Left lung (tissue), 4 donors: ENCODE measurements at regions not wholly inside any gene's neighbourhood (a gene's known extent, or its start where the extent isn't known, plus 50 kb on each side); places are given as distances from the start of the nearest gene placed in this dataset.

Experiments used
- ATAC-seq: fragments of 200-7000 bp; cut with Tn5 transposase; one replicate; pipeline ENCODE4 v1.9.1; 2020; ENCODE audit warnings: moderate library complexity
- DNase-seq, 4 donors: peaks; one replicate each; pipeline ENCODE4 v3.0.0-alpha.2; 2013 to 2020
- H3K27ac ChIP-seq, 2 donors: fragments of 200-600 bp; sonication (generic) in 1 of 2; one replicate each; pipeline versions ENCODE4 v1.5.0 to v1.8.0; 2020 to 2021
- H3K27me3 ChIP-seq, 2 donors: fragments of 200-600 bp; sonication (generic) in 1 of 2; one replicate each; pipeline versions ENCODE4 v1.5.0 to v1.8.0; 2020 to 2021
- H3K36me3 ChIP-seq, 2 donors: fragments of 200-600 bp; sonication (generic) in 1 of 2; one replicate each; pipeline versions ENCODE4 v1.5.0 to v1.8.0; 2020 to 2021
- H3K4me1 ChIP-seq, 2 donors: fragments of 200-600 bp; one replicate each; pipeline ENCODE4 v1.8.0; 2021
- H3K4me3 ChIP-seq, 2 donors: fragments of 200-600 bp; sonication (generic) in 1 of 2; one replicate each; pipeline versions ENCODE4 v1.5.0 to v1.8.0; 2020 to 2021; ENCODE audit warnings: mild to moderate bottlenecking in 1 of 2
- H3K9me3 ChIP-seq, 2 donors: fragments of 200-600 bp; sonication (generic) in 1 of 2; one replicate each; pipeline versions ENCODE4 v1.5.0 to v1.8.0; 2020 to 2021
- intact Hi-C, 2 donors: fragments of 100-400 bp; cut with DNase I; formaldehyde crosslinking; loops; one replicate each; pipeline versions ENCODE4 v1.11.2 to v1.14.2; 2022
- TF ChIP-seq, protein P1 (sequence below), 2 donors: fragments of 200-600 bp; sonication (generic) in 1 of 2; IDR thresholded peaks; one replicate each; pipeline versions ENCODE4 v1.5.0 to v1.8.0; 2021; ENCODE audit warnings: antibody characterized with exemption in 2 of 2
- donor health status: DM: no; HTN: yes; CAD: no.
- donor health status: DM: no; HTN: no; CAD: no.

DNA sequence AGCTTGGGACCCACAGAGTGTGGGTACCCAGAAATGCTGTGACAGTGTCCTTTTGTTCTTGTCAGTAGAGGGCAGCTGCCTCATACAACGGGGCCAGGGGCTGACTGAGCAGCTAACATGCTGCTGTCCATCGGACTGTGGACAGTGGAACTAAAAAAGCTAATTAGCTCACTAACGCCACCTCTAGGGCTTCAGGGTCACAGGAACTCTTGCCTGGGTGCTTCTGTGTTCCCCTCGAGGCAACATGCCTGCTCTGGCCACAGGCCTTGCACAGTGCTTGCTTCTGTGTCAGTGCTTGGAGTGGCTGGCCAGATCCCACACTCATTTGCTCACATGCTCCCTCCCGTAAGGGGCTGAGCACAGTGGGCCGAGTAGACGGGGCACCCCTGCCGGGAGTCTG, 377.0 kb downstream of the OLFM4 start:
- no peak overlapping the region for H3K27ac ChIP-seq
- no peak for ATAC-seq
- no peaks in the 10 kb centered on the region for H3K36me3 ChIP-seq
- H3K27me3 ChIP-seq, result no peaks in the 10 kb centered on the region
- no peaks in the 10 kb centered on the region for H3K4me1 ChIP-seq
- no peak for DNase-seq
- TF ChIP-seq, protein P1, sequence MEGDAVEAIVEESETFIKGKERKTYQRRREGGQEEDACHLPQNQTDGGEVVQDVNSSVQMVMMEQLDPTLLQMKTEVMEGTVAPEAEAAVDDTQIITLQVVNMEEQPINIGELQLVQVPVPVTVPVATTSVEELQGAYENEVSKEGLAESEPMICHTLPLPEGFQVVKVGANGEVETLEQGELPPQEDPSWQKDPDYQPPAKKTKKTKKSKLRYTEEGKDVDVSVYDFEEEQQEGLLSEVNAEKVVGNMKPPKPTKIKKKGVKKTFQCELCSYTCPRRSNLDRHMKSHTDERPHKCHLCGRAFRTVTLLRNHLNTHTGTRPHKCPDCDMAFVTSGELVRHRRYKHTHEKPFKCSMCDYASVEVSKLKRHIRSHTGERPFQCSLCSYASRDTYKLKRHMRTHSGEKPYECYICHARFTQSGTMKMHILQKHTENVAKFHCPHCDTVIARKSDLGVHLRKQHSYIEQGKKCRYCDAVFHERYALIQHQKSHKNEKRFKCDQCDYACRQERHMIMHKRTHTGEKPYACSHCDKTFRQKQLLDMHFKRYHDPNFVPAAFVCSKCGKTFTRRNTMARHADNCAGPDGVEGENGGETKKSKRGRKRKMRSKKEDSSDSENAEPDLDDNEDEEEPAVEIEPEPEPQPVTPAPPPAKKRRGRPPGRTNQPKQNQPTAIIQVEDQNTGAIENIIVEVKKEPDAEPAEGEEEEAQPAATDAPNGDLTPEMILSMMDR (IDR thresholded peaks at IDR 0.05), result no peak
- peaks cover 0 to 6% of the 10 kb centered on the region in 2 donors for H3K9me3 ChIP-seq
- intact Hi-C loops, result no loop called here
- H3K4me3 ChIP-seq, result no peak overlapping the region

DNA sequence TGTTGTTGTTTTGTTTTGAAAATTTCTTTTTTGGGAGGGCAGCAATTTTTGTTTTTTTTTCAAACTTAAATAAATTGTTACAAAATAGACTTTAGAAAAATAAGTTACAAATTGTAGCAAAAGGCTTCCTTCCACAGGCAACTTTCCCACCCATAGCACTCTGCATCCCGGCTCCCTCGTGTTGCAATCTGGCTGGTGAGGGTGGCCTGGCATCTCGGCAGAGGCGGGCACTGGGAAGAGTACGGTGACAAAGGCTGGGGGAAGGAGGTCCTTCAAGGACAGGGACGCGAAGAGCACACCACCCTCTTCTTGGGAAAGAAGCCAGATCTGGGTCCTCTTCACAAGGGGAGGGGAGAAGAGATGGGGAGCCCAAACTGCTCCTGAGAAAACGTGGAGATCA, 379.7 kb downstream of the OLFM4 start:
- TF ChIP-seq, protein P1 (IDR thresholded peaks at IDR 0.05), result no peak

GRCh38 chr13:53408847-53409568, 380.4 kb downstream of the OLFM4 start:
- ATAC-seq, result no peak
- Histone ChIP-seq H3K27ac (no peak overlapping the region), H3K4me1 (no peaks in the 10 kb centered on the region), H3K27me3 (no peaks in the 10 kb centered on the region), H3K36me3 (no peaks in the 10 kb centered on the region), H3K4me3 (no peak overlapping the region), H3K9me3 (peaks cover 0 to 6% of the 10 kb centered on the region in 2 donors)
- peak in 1 of 4 donors; percentile 64 for DNase-seq
- TF ChIP-seq, protein P1 (IDR thresholded peaks at IDR 0.05), result no peak
- intact Hi-C loops, result no loop called here

More for the DNA sequence above, 379.7 kb downstream of the OLFM4 start:
- Histone ChIP-seq H3K4me1 (no peaks in the 10 kb centered on the region), H3K36me3 (no peaks in the 10 kb centered on the region), H3K27ac (no peak overlapping the region), H3K9me3 (peaks cover 0 to 6% of the 10 kb centered on the region in 2 donors), H3K4me3 (no peak overlapping the region), H3K27me3 (no peaks in the 10 kb centered on the region)
- ATAC-seq (no peak), DNase-seq (peak in 1 of 4 donors; percentile 52)
- intact Hi-C loops, result no loop called here

DNA sequence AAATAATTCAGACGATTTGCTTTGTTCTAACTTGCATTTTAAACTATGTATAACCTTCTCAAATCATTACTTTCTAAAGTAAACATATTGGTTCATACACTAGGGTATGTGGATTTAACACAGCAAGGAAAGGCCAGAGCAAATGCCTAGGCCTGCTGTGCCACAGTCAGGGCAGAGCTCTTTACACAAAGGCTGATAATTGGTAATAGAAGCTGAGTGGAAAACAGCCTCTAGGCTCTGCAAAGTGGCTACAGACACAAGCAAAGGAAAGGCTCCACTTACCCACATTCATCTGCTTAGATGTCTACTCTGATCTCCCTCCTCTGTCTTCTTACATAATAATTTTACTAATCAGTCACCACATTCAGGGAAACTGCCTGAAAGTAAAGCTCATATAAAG, 382.9 kb downstream of the OLFM4 start:
- Histone ChIP-seq H3K9me3 (peaks cover 0 to 3% of the 10 kb centered on the region in 2 donors), H3K36me3 (no peaks in the 10 kb centered on the region), H3K4me3 (no peak overlapping the region), H3K4me1 (no peaks in the 10 kb centered on the region), H3K27me3 (no peaks in the 10 kb centered on the region), H3K27ac (no peak overlapping the region)
- DNase-seq, result no peak
- intact Hi-C loops, result no loop called here
- ATAC-seq, result no peak
- TF ChIP-seq, protein P1 (IDR thresholded peaks at IDR 0.05), result no peak

GRCh38 chr13:53415135-53415534, 386.5 kb downstream of the OLFM4 start:
- no peak for ATAC-seq
- no peak overlapping the region for H3K4me3 ChIP-seq

More at GRCh38 chr13:53415135-53415534, 386.5 kb downstream of the OLFM4 start:
- Histone ChIP-seq H3K27ac (no peak overlapping the region), H3K9me3 (no peaks in the 10 kb centered on the region), H3K27me3 (no peaks in the 10 kb centered on the region), H3K4me1 (no peaks in the 10 kb centered on the region), H3K36me3 (no peaks in the 10 kb centered on the region)
- DNase-seq, result no peak
- TF ChIP-seq, protein P1 (IDR thresholded peaks at IDR 0.05), result no peak
- intact Hi-C loops, result no loop called here
